Neural cell (in vitro differentiated cells): ENCODE measurements at regions not wholly inside any gene's neighbourhood (a gene's known extent, or its start where the extent isn't known, plus 50 kb on each side); places are given as distances from the start of the nearest gene placed in this dataset.

Source experiments
- H2AFZ ChIP-seq: fragments of 200-600, 300-800 bp; sonication (generic), shearing (Covaris generic); 2 replicates; pipeline ENCODE4 v1.6.0; 2014; ENCODE audit warnings: low read depth, mild to moderate bottlenecking, antibody characterized with exemption, low read length, moderate library complexity
- H3F3A ChIP-seq: fragments of 200-600 bp; shearing (Covaris generic); 2 replicates; pipeline ENCODE4 v1.6.1; 2016; ENCODE audit warnings: mild to moderate bottlenecking, moderate library complexity, mixed read lengths, antibody characterized with exemption, low read length; ENCODE audit not compliant: insufficient read depth, poor library complexity, severe bottlenecking
- H3K27ac ChIP-seq: fragments of 200-600, 300-800 bp; sonication (generic), shearing (Covaris generic); 2 replicates; pipeline ENCODE4 v1.5.1; 2014; ENCODE audit warnings: mild to moderate bottlenecking, low read length, moderate library complexity
- H3K27me3 ChIP-seq: fragments of 300-800, 200-600 bp; sonication (generic), shearing (Covaris generic); 2 replicates; pipeline ENCODE4 v1.6.0; 2014; ENCODE audit warnings: mild to moderate bottlenecking, low read depth, low read length, moderate library complexity; ENCODE audit not compliant: insufficient read depth
- H3K36me3 ChIP-seq: fragments of 300-800, 200-600 bp; sonication (generic), shearing (Covaris generic); 2 replicates; pipeline ENCODE4 v1.5.1; 2014; ENCODE audit warnings: mild to moderate bottlenecking, antibody characterized with exemption, low read length, moderate library complexity; ENCODE audit not compliant: insufficient read depth
- H3K4me2 ChIP-seq: fragments of 300-800, 200-600 bp; sonication (generic), shearing (Covaris generic); 2 replicates; pipeline ENCODE4 v1.6.0; 2014; ENCODE audit warnings: mild to moderate bottlenecking, low read length
- H3K4me3 ChIP-seq: fragments of 300-800, 200-600 bp; sonication (generic), shearing (Covaris generic); 2 replicates; pipeline ENCODE4 v1.5.1; 2014; ENCODE audit warnings: mild to moderate bottlenecking, low read length, moderate library complexity
- H3K79me2 ChIP-seq: fragments of 200-600 bp; shearing (Covaris generic); replicated peaks from 2 replicates; pipeline ENCODE4 v1.6.0; 2014; ENCODE audit warnings: mild to moderate bottlenecking, low read length, moderate library complexity; ENCODE audit not compliant: insufficient read depth
- H3K9ac ChIP-seq: fragments of 300-800, 200-600 bp; sonication (generic), shearing (Covaris generic); 2 replicates; pipeline ENCODE4 v1.6.1; 2016; ENCODE audit warnings: mild to moderate bottlenecking, low read length, mixed read lengths
- H3K9me2 ChIP-seq: fragments of 200-600 bp; shearing (Covaris generic); 2 replicates; pipeline ENCODE4 v1.6.1; 2016; ENCODE audit warnings: mild to moderate bottlenecking, low read length, mixed read lengths; ENCODE audit not compliant: insufficient read depth
- H3K9me3 ChIP-seq: fragments of 200-600, 300-800 bp; sonication (generic), shearing (Covaris generic); 2 replicates; pipeline ENCODE4 v1.6.1; 2016; ENCODE audit warnings: mild to moderate bottlenecking, mixed run types, low read length, moderate library complexity, mixed read lengths
- H4K20me1 ChIP-seq: fragments of 200-600 bp; shearing (Covaris generic); 2 replicates; pipeline ENCODE4 v1.6.1; 2016; ENCODE audit warnings: mild to moderate bottlenecking, mixed run types; ENCODE audit not compliant: insufficient read depth
- CTCF ChIP-seq: fragments of 450-650 bp; IDR thresholded peaks from 2 replicates; pipeline ENCODE4 v1.5.1; 2014; ENCODE audit warnings: antibody characterized with exemption, mild to moderate bottlenecking, moderate library complexity; ENCODE audit not compliant: poor library complexity, severe bottlenecking
- EP300 ChIP-seq: fragments of 450-650 bp; conservative IDR thresholded peaks from 2 replicates; pipeline ENCODE4 v1.6.1; 2014; ENCODE audit warnings: antibody characterized with exemption, mild to moderate bottlenecking, moderate library complexity; ENCODE audit not compliant: poor library complexity, severe bottlenecking
- EZH2 ChIP-seq: fragments of 200-600, 300-800 bp; shearing (Covaris generic), sonication (generic); IDR thresholded peaks from 2 replicates; pipeline ENCODE4 v1.6.1; 2014; ENCODE audit warnings: antibody characterized with exemption, low read length, borderline replicate concordance, mild to moderate bottlenecking; ENCODE audit not compliant: insufficient read depth, poor library complexity, severe bottlenecking
- MXI1 ChIP-seq: fragments of 450-650 bp; conservative IDR thresholded peaks from 2 replicates; pipeline ENCODE4 v1.6.1; 2014; ENCODE audit warnings: antibody characterized with exemption, mild to moderate bottlenecking; ENCODE audit not compliant: poor library complexity, severe bottlenecking
- POLR2AphosphoS5 ChIP-seq: IDR thresholded peaks from 2 replicates; pipeline ENCODE4 v1.6.1; 2012
- RAD21 ChIP-seq: fragments of 450-650 bp; conservative IDR thresholded peaks from 2 replicates; pipeline ENCODE4 v1.6.1; 2014; ENCODE audit warnings: antibody characterized with exemption, mild to moderate bottlenecking, moderate library complexity
- REST ChIP-seq: IDR thresholded peaks from 2 replicates; pipeline ENCODE4 v1.6.1; 2012; ENCODE audit warnings: borderline replicate concordance
- SMC3 ChIP-seq: fragments of 450-650 bp; conservative IDR thresholded peaks from 2 replicates; pipeline ENCODE4 v1.6.1; 2014; ENCODE audit warnings: antibody characterized with exemption, mild to moderate bottlenecking, moderate library complexity; ENCODE audit not compliant: poor library complexity
- TAF1 ChIP-seq: IDR thresholded peaks from 2 replicates; pipeline ENCODE4 v1.6.1; 2012; ENCODE audit warnings: low read depth

- no peaks in the 10 kb centered on the region for H3F3A ChIP-seq
- no peaks in the 10 kb centered on the region for H3K9me2 ChIP-seq
- H2AFZ ChIP-seq, result no peak overlapping the region
- no peak overlapping the region for H3K4me2 ChIP-seq
- H3K9me3 ChIP-seq, result no peaks in the 10 kb centered on the region
- no peaks in the 10 kb centered on the region for H4K20me1 ChIP-seq
- no peak overlapping the region for H3K4me3 ChIP-seq
- no peak overlapping the region for H3K27ac ChIP-seq
- H3K36me3 ChIP-seq, result no peaks in the 10 kb centered on the region
- no peaks in the 10 kb centered on the region for H3K79me2 ChIP-seq
- no peaks in the 10 kb centered on the region for H3K27me3 ChIP-seq
- no peak for TF ChIP-seq RAD21
- TF ChIP-seq SMC3, result no peak
- TF ChIP-seq EP300, result no peak
- no peak for TF ChIP-seq CTCF
- no peak for TF ChIP-seq EZH2
- no peak for TF ChIP-seq MXI1
- no peak for TF ChIP-seq TAF1
- no peak for TF ChIP-seq REST
- TF ChIP-seq POLR2AphosphoS5, result no peak
- no peak overlapping the region for H3K9ac ChIP-seq
Measured at GRCh38 chr5:169471021-169471420, 112.6 kb upstream of the SPDL1 start.

- no peak overlapping the region for H3K9ac ChIP-seq
- no peaks in the 10 kb centered on the region for H3K36me3 ChIP-seq
- H3F3A ChIP-seq, result no peaks in the 10 kb centered on the region
- H3K4me2 ChIP-seq, result no peak overlapping the region
- H3K4me3 ChIP-seq, result no peak overlapping the region
- H3K27me3 ChIP-seq, result no peaks in the 10 kb centered on the region
- H3K79me2 ChIP-seq, result no peaks in the 10 kb centered on the region
- no peaks in the 10 kb centered on the region for H3K9me3 ChIP-seq
- H3K9me2 ChIP-seq, result no peaks in the 10 kb centered on the region
- no peak overlapping the region for H3K27ac ChIP-seq
- no peaks in the 10 kb centered on the region for H4K20me1 ChIP-seq
- H2AFZ ChIP-seq, result no peak overlapping the region
- TF ChIP-seq POLR2AphosphoS5, result no peak
- TF ChIP-seq REST, result no peak
- no peak for TF ChIP-seq SMC3
- TF ChIP-seq CTCF, result no peak
- no peak for TF ChIP-seq RAD21
- no peak for TF ChIP-seq EZH2
- TF ChIP-seq EP300, result no peak
- no peak for TF ChIP-seq MXI1
- no peak for TF ChIP-seq TAF1
Measured at GRCh38 chr5:169467041-169467771, 116.4 kb upstream of the SPDL1 start.
